ENCODE measurements at regions not wholly inside any gene's neighbourhood (a gene's known extent, or its start where the extent isn't known, plus 50 kb on each side); places are given as distances from the start of the nearest gene placed in this dataset.

GRCh38 chr1:18032172-18032859 is 75.3 kb upstream of the IGSF21 start:
- TF ChIP-seq ZNF155 (tag by site-specific recombination; IDR thresholded peaks at IDR 0.05) (no peak), CTCF (tag by site-specific recombination; IDR thresholded peaks at IDR 0.05) (no peak), ZNF518A (tag by site-specific recombination; conservative IDR thresholded peaks at IDR 0.05; ENCODE audit: low read depth) (no peak)
